SU-DHL-6 (cell line): ENCODE measurements at regions not wholly inside any gene's neighbourhood (a gene's known extent, or its start where the extent isn't known, plus 50 kb on each side); places are given as distances from the start of the nearest gene placed in this dataset.

Source experiments
- H2AFZ ChIP-seq: fragments of 200-600 bp; sonication (generic); 2 replicates; pipeline ENCODE4 v1.6.1; 2014; ENCODE audit warnings: low read depth, mild to moderate bottlenecking, moderate library complexity, mixed read lengths, antibody characterized with exemption, low read length; ENCODE audit not compliant: severe bottlenecking
- H3F3A ChIP-seq: fragments of 200-600 bp; shearing (Covaris generic); 2 replicates; pipeline ENCODE4 v1.6.0; 2016; ENCODE audit warnings: antibody characterized with exemption, mild to moderate bottlenecking; ENCODE audit not compliant: insufficient read depth
- H3K27ac ChIP-seq: fragments of 200-600 bp; sonication (generic); 2 replicates; pipeline ENCODE4 v1.5.1; 2016; ENCODE audit warnings: low read depth, mild to moderate bottlenecking, low read length, moderate library complexity, mixed read lengths
- H3K27me3 ChIP-seq: fragments of 200-600 bp; sonication (generic), shearing (Covaris generic); 2 replicates; pipeline ENCODE4 v1.6.0; 2014; ENCODE audit warnings: mild to moderate bottlenecking, low read length
- H3K36me3 ChIP-seq: fragments of 200-600 bp; sonication (generic); 2 replicates; pipeline ENCODE4 v1.6.1; 2014; ENCODE audit warnings: mild to moderate bottlenecking, low read length, mixed read lengths
- H3K4me2 ChIP-seq: fragments of 300-600, 200-600 bp; shearing (Covaris generic), sonication (generic); 2 replicates; pipeline ENCODE4 v1.6.0; 2014; ENCODE audit warnings: low read length, low read depth, mild to moderate bottlenecking; ENCODE audit not compliant: poor library complexity, severe bottlenecking
- H3K4me3 ChIP-seq: fragments of 200-600 bp; sonication (generic); 2 replicates; pipeline ENCODE4 v1.5.1; 2014; ENCODE audit warnings: antibody characterized with exemption, low read length, mild to moderate bottlenecking, mixed read lengths; ENCODE audit not compliant: insufficient read depth, poor library complexity, severe bottlenecking
- H3K79me2 ChIP-seq: fragments of 200-600 bp; sonication (generic); 2 replicates; pipeline ENCODE4 v1.6.1; 2014; ENCODE audit warnings: mild to moderate bottlenecking, low read length, moderate library complexity; ENCODE audit not compliant: insufficient read depth
- H3K9ac ChIP-seq: fragments of 200-600 bp; sonication (generic); 2 replicates; pipeline ENCODE4 v1.7.0; 2014; ENCODE audit warnings: mild to moderate bottlenecking, low read length
- H3K9me2 ChIP-seq: fragments of 200-600 bp; sonication (generic); replicated peaks from 2 replicates; pipeline ENCODE4 v1.6.1; 2014; ENCODE audit warnings: low read length; ENCODE audit not compliant: insufficient read depth
- H3K9me3 ChIP-seq: fragments of 200-600 bp; sonication (generic); 2 replicates; pipeline ENCODE4 v1.6.1; 2014; ENCODE audit warnings: low read length, mixed read lengths; ENCODE audit not compliant: insufficient read depth
- H4K20me1 ChIP-seq: fragments of 200-600 bp; sonication (generic); 2 replicates; pipeline ENCODE4 v1.6.1; 2014; ENCODE audit warnings: low read depth, mild to moderate bottlenecking, antibody characterized with exemption, low read length, moderate library complexity, mixed read lengths
- CTCF ChIP-seq: fragments of 200-600 bp; sonication (generic); IDR thresholded peaks from one replicate; pipeline ENCODE4 v1.5.1; 2017; ENCODE audit warnings: antibody characterized with exemption, mild to moderate bottlenecking, low read length, moderate library complexity; ENCODE audit not compliant: insufficient read depth, poor library complexity, severe bottlenecking
- EZH2phosphoT487 ChIP-seq: fragments of 200-600 bp; sonication (generic), shearing (Covaris generic); conservative IDR thresholded peaks from 2 replicates; pipeline ENCODE4 v1.6.1; 2018; ENCODE audit warnings: mild to moderate bottlenecking, antibody characterized with exemption, low read length, moderate library complexity, mixed read lengths

- no peaks in the 10 kb centered on the region for H3K27me3 ChIP-seq
- no peak overlapping the region for H2AFZ ChIP-seq
- H3K79me2 ChIP-seq, result no peaks in the 10 kb centered on the region
- H3K9me2 ChIP-seq, result no peaks in the 10 kb centered on the region
- H4K20me1 ChIP-seq, result no peaks in the 10 kb centered on the region
- H3K9me3 ChIP-seq, result no peaks in the 10 kb centered on the region
- H3K4me2 ChIP-seq, result no peak overlapping the region
- no peak for TF ChIP-seq EZH2phosphoT487
- TF ChIP-seq CTCF, result no peak
- H3K4me3 ChIP-seq, result no peak overlapping the region
- no peak overlapping the region for H3K27ac ChIP-seq
- H3F3A ChIP-seq, result no peaks in the 10 kb centered on the region
- no peak overlapping the region for H3K9ac ChIP-seq
- no peaks in the 10 kb centered on the region for H3K36me3 ChIP-seq
Measured at GRCh38 chr9:119789987-119790386, 420.8 kb upstream of the BRINP1 start.

- no peak overlapping the region for H3K9ac ChIP-seq
- no peaks in the 10 kb centered on the region for H3F3A ChIP-seq
- no peaks in the 10 kb centered on the region for H3K9me2 ChIP-seq
- no peak overlapping the region for H2AFZ ChIP-seq
- H3K36me3 ChIP-seq, result no peaks in the 10 kb centered on the region
- H3K27me3 ChIP-seq, result no peaks in the 10 kb centered on the region
- H3K27ac ChIP-seq, result no peak overlapping the region
- no peaks in the 10 kb centered on the region for H4K20me1 ChIP-seq
- no peak overlapping the region for H3K4me2 ChIP-seq
- H3K79me2 ChIP-seq, result no peaks in the 10 kb centered on the region
- no peak overlapping the region for H3K4me3 ChIP-seq
- H3K9me3 ChIP-seq, result no peaks in the 10 kb centered on the region
- no peak for TF ChIP-seq EZH2phosphoT487
- no peak for TF ChIP-seq CTCF
Measured at GRCh38 chr9:119788921-119789320, 419.7 kb upstream of the BRINP1 start.

- Histone ChIP-seq H3F3A (no peaks in the 10 kb centered on the region), H2AFZ (no peak overlapping the region), H3K9me2 (no peaks in the 10 kb centered on the region), H3K27me3 (no peaks in the 10 kb centered on the region), H3K79me2 (no peaks in the 10 kb centered on the region), H3K4me2 (no peak overlapping the region), H3K36me3 (no peaks in the 10 kb centered on the region), H3K9ac (no peak overlapping the region), H3K9me3 (no peaks in the 10 kb centered on the region), H4K20me1 (no peaks in the 10 kb centered on the region), H3K27ac (no peak overlapping the region), H3K4me3 (no peak overlapping the region)
- TF ChIP-seq EZH2phosphoT487, result no peak
- TF ChIP-seq CTCF, result no peak
Measured at GRCh38 chr9:119781886-119782285, 412.7 kb upstream of the BRINP1 start.

GRCh38 chr9:119775410-119775809 is 406.2 kb upstream of the BRINP1 start:
- H3K27ac ChIP-seq, result no peak overlapping the region
- no peaks in the 10 kb centered on the region for H3K9me2 ChIP-seq
- H3K36me3 ChIP-seq, result no peaks in the 10 kb centered on the region
- H3K79me2 ChIP-seq, result no peaks in the 10 kb centered on the region
- no peaks in the 10 kb centered on the region for H3K27me3 ChIP-seq
- no peaks in the 10 kb centered on the region for H4K20me1 ChIP-seq
- no peaks in the 10 kb centered on the region for H3K9me3 ChIP-seq
- H3K4me3 ChIP-seq, result no peak overlapping the region
- TF ChIP-seq EZH2phosphoT487 (no peak), CTCF (no peak)
- no peak overlapping the region for H3K4me2 ChIP-seq
- peaks cover 6% of the 10 kb centered on the region; the same call in 1 of the 2 replicates for H3F3A ChIP-seq
- no peak overlapping the region for H3K9ac ChIP-seq
- H2AFZ ChIP-seq, result no peak overlapping the region
